PFSK-1 (cell line): ENCODE measurements at regions not wholly inside any gene's neighbourhood (a gene's known extent, or its start where the extent isn't known, plus 50 kb on each side); places are given as distances from the start of the nearest gene placed in this dataset.

Experiments used
- FOXP2 ChIP-seq: optimal IDR thresholded peaks from 2 replicates; pipeline ENCODE3; 2011; ENCODE audit warnings: borderline replicate concordance, control low read depth, inconsistent platforms; ENCODE audit not compliant: insufficient read depth; ENCODE audit errors: extremely low read length, extremely low read depth
- POLR2AphosphoS5 ChIP-seq: IDR thresholded peaks from 2 replicates; pipeline ENCODE4 v1.6.1; 2012; ENCODE audit warnings: low read depth, mild to moderate bottlenecking, control low read depth, low read length, moderate library complexity
- SIN3A ChIP-seq: IDR thresholded peaks from 2 replicates; pipeline ENCODE4 v1.6.1; 2012; ENCODE audit warnings: mild to moderate bottlenecking, low read length, moderate library complexity, borderline replicate concordance; ENCODE audit not compliant: insufficient read depth
- TAF1 ChIP-seq: IDR thresholded peaks from 2 replicates; pipeline ENCODE4 v1.6.1; 2012; ENCODE audit warnings: low read length, control low read depth, borderline replicate concordance; ENCODE audit not compliant: insufficient read depth
- TF ChIP-seq, protein P1 (sequence below), 2 experiments: IDR thresholded peaks; 2 replicates each; pipeline versions ENCODE4 v1.6.1 to v1.8.0; 2011 to 2012; ENCODE audit warnings: low read depth in 2 of 2, low read length in 2 of 2, control low read depth in 1 of 2, inconsistent platforms in 1 of 2, mild to moderate bottlenecking in 1 of 2, moderate library complexity in 1 of 2; ENCODE audit not compliant: insufficient read depth in 1 of 2

DNA sequence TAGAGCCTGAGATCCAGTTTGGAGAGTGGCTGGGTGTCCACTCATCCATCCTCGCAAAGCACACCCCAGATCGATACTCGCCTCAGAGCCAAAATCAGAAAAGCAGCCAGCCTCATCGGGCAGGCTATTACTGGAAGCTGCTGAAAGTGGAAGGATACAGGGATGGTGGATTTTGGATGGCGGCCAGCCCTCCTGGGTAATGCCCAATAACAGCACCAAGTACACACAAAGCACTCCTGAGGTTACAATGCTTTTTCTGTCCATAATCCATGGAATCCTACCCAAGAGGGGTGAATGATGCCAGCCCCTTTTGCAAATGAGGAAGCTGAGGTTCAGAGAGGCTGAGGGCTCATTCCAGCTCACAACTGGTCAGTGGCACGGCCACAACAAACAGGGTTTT is 93.1 kb upstream of the SLC6A11 start:
- TF ChIP-seq, protein P1, sequence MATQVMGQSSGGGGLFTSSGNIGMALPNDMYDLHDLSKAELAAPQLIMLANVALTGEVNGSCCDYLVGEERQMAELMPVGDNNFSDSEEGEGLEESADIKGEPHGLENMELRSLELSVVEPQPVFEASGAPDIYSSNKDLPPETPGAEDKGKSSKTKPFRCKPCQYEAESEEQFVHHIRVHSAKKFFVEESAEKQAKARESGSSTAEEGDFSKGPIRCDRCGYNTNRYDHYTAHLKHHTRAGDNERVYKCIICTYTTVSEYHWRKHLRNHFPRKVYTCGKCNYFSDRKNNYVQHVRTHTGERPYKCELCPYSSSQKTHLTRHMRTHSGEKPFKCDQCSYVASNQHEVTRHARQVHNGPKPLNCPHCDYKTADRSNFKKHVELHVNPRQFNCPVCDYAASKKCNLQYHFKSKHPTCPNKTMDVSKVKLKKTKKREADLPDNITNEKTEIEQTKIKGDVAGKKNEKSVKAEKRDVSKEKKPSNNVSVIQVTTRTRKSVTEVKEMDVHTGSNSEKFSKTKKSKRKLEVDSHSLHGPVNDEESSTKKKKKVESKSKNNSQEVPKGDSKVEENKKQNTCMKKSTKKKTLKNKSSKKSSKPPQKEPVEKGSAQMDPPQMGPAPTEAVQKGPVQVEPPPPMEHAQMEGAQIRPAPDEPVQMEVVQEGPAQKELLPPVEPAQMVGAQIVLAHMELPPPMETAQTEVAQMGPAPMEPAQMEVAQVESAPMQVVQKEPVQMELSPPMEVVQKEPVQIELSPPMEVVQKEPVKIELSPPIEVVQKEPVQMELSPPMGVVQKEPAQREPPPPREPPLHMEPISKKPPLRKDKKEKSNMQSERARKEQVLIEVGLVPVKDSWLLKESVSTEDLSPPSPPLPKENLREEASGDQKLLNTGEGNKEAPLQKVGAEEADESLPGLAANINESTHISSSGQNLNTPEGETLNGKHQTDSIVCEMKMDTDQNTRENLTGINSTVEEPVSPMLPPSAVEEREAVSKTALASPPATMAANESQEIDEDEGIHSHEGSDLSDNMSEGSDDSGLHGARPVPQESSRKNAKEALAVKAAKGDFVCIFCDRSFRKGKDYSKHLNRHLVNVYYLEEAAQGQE (IDR thresholded peaks at IDR 0.05; ENCODE audit: insufficient read depth in 1 of 2, low read depth in 2 of 2, low read length in 2 of 2), result no peak
- TF ChIP-seq SIN3A (no peak), TAF1 (no peak), FOXP2 (no peak), POLR2AphosphoS5 (no peak)

DNA sequence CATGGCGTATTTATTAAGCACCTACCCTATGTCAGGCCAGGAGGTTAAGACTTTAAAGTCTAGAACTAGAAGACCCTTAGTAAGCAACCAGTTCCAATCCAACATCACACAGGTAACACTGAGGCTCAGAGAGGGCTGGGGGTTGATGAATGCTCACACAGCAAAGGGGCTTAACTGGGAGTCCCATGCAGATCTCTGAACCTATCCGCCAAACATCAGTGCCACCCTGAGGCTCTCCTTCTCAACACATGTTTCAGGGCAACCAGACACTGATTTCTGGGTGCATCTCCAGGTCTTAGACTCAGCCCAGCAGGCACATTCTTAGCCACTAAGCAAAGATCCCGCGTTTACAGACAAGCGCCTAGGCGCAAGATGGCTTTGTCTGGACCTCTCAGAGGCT is 92.0 kb upstream of the SLC6A11 start:
- TF ChIP-seq POLR2AphosphoS5 (no peak), FOXP2 (no peak), SIN3A (no peak), TAF1 (no peak)
- TF ChIP-seq, protein P1 (IDR thresholded peaks at IDR 0.05; ENCODE audit: insufficient read depth in 1 of 2, low read depth in 2 of 2, low read length in 2 of 2), result no peak

DNA sequence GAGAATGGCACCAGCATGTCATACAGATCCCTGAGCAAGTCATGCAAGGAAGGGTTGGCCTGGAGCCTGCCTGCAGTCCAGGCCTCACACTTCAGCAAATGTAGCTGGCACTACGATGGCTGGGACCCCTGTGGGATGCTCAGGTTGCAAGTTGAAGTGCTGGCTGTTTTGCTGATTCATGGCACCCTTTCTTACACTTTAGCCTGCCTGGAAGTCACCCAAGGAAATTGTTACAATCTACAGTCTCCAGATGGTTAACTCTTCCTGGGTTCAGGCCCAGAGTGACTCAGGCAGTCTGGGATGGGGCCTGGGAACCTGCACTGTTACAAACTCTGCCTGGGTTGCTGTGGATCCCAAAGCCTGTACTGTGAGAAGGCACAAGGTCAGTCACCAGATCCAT is 91.0 kb upstream of the SLC6A11 start:
- TF ChIP-seq FOXP2 (no peak), TAF1 (no peak), POLR2AphosphoS5 (no peak), SIN3A (no peak)
- TF ChIP-seq, protein P1 (IDR thresholded peaks at IDR 0.05; ENCODE audit: insufficient read depth in 1 of 2, low read depth in 2 of 2, low read length in 2 of 2), result no peak

DNA sequence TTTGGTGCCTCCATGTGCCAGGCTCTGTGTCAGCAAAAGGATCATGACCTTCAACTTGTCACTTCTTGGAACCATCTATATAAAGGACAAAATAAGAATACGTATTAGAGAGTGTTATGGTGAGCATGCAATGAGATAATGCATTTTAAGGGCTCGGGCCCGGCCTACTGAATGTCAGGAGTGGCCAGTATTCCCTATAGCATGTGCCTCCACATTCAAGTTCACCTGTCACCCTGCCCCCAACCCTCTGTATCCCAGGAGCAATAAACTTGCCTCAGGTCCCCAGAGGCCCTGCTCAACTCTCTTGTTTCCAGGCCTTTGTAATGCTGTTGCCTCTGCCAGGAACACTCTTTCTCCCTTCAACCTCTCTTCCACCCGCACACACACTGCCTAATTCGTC is 90.2 kb upstream of the SLC6A11 start:
- TF ChIP-seq, protein P1 (IDR thresholded peaks at IDR 0.05; ENCODE audit: insufficient read depth in 1 of 2, low read depth in 2 of 2, low read length in 2 of 2), result no peak
- TF ChIP-seq POLR2AphosphoS5 (no peak), FOXP2 (no peak), TAF1 (no peak), SIN3A (no peak)

DNA sequence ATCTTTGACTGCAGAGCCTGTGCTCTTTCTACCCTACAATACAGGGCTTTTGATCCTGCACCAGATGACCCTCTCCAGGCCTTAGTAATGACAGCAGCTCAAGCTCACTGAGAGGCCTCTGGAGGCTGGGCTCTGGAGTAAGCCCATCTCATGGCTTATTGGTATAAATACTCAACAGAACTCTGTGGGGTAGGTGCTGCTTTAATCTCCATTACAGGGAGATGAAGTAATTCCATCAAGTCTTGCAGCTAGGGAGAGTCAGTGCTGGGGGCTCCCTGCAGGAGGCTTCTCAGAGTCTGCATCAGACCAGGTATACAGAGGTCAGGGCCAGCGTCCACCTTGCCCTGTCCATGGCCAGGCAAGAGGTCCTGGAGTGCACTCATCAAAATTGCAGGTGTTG is 89.2 kb upstream of the SLC6A11 start:
- no peak for TF ChIP-seq SIN3A
- no peak for TF ChIP-seq POLR2AphosphoS5
- no peak for TF ChIP-seq TAF1
- TF ChIP-seq, protein P1 (IDR thresholded peaks at IDR 0.05; ENCODE audit: insufficient read depth in 1 of 2, low read depth in 2 of 2, low read length in 2 of 2), result no peak
- TF ChIP-seq FOXP2, result no peak
